ENCODE measurements at regions not wholly inside any gene's neighbourhood (a gene's known extent, or its start where the extent isn't known, plus 50 kb on each side); places are given as distances from the start of the nearest gene placed in this dataset.

GRCh38 chr13:74443631-74444030, 309.4 kb upstream of the KLF12 start:
- Histone ChIP-seq H2AFZ (ENCODE audit: control insufficient read depth, low read depth, low read length) (no peak overlapping the region), H3K79me2 (ENCODE audit: control insufficient read depth, insufficient read depth, low read length) (no peaks in the 10 kb centered on the region), H3K27ac (ENCODE audit: control insufficient read depth, insufficient read depth) (no peak overlapping the region), H3K9me3 (replicated peaks; ENCODE audit: control insufficient read depth, insufficient read depth, low read length) (no peaks in the 10 kb centered on the region), H3K36me3 (ENCODE audit: control insufficient read depth in 2 of 2, insufficient read depth in 2 of 2, low read length in 1 of 2) (no peaks in the 10 kb centered on the region), H3K4me2 (ENCODE audit: control insufficient read depth, insufficient read depth) (no peak overlapping the region), H3K4me1 (ENCODE audit: control insufficient read depth, insufficient read depth, low read length) (no peaks in the 10 kb centered on the region), H3K4me3 (no peak overlapping the region), H4K20me1 (ENCODE audit: control insufficient read depth, insufficient read depth) (no peaks in the 10 kb centered on the region), H3K9ac (ENCODE audit: control insufficient read depth, insufficient read depth, low read length) (no peak overlapping the region), H3K27me3 (replicated peaks in 1 of 2; ENCODE audit: control insufficient read depth in 2 of 2, insufficient read depth in 2 of 2, low read length in 1 of 2) (no peaks in the 10 kb centered on the region)
- in situ Hi-C loops (cut with MboI) (no loop called here), intact Hi-C loops (cut with micrococcal nuclease; ENCODE audit: unreplicated experiment) (no loop called here)
- FAIRE-seq (no peak), ATAC-seq (no peak), DNase-seq (ENCODE audit: low read depth, low spot score) (no peak)
- ChIA-PET RAD21 (ENCODE audit: unreplicated experiment) (no interaction called here), POLR2A (no interaction called here), CTCF (no interaction called here), SMC1A (ENCODE audit: uncharacterized antibody, unreplicated experiment) (no interaction called here)
- TF ChIP-seq USF1 (IDR thresholded peaks at IDR 0.05; ENCODE audit: borderline replicate concordance, extremely low read length, insufficient read depth, low read depth, low read length) (no peak), RCOR1 (conservative IDR thresholded peaks at IDR 0.05; ENCODE audit: low read depth, low read length) (no peak), MTA3 (IDR thresholded peaks at IDR 0.05; ENCODE audit: borderline replicate concordance, low read length) (no peak), ASH2L (IDR thresholded peaks at IDR 0.05; ENCODE audit: borderline replicate concordance, low read depth) (no peak), NFXL1 (IDR thresholded peaks at IDR 0.05; ENCODE audit: borderline replicate concordance) (no peak), BACH1 (IDR thresholded peaks at IDR 0.05; ENCODE audit: borderline replicate concordance) (no peak), WRNIP1 (IDR thresholded peaks at IDR 0.05; ENCODE audit: borderline replicate concordance, low read depth, low read length) (no peak), HCFC1 (IDR thresholded peaks at IDR 0.05; ENCODE audit: low read length) (no peak), ZNF622 (IDR thresholded peaks at IDR 0.05) (no peak), JUND (IDR thresholded peaks at IDR 0.05; ENCODE audit: low read depth, low read length) (no peak), POLR2AphosphoS2 (IDR thresholded peaks at IDR 0.05; ENCODE audit: low read depth, low read length) (no peak), HSF1 (IDR thresholded peaks at IDR 0.05; ENCODE audit: low read depth, low read length) (no peak), NRF1 (conservative IDR thresholded peaks at IDR 0.05; ENCODE audit: low read depth, low read length) (no peak), SPI1 (IDR thresholded peaks at IDR 0.05; ENCODE audit: borderline replicate concordance, insufficient read depth, low read depth, low read length) (no peak), ZNF687 (IDR thresholded peaks at IDR 0.05) (no peak), SMAD1 (IDR thresholded peaks at IDR 0.05; ENCODE audit: low read depth, partially characterized antibody) (no peak), EP300 (IDR thresholded peaks at IDR 0.05; ENCODE audit: borderline replicate concordance in 1 of 2, control insufficient read depth in 1 of 2, low read depth in 2 of 2, low read length in 2 of 2) (no peak)
- 0% methylated on average over 1 of the region's 1 CpG for WGBS (ENCODE audit: insufficient coverage, insufficient replicate concordance, low lambda C conversion rate, missing lambda C conversion rate)
- no TSS peak for BruUV-seq (replicated peaks)
